Transverse colon (tissue), 4 donors: ENCODE measurements at regions not wholly inside any gene's neighbourhood (a gene's known extent, or its start where the extent isn't known, plus 50 kb on each side); places are given as distances from the start of the nearest gene placed in this dataset.

Experiments used
- DNase-seq: peaks from one replicate; pipeline ENCODE4 v3.0.0-alpha.2; 2019
- H3K27ac ChIP-seq, 4 donors: fragments of 200-600 bp; sonication (generic); 2 replicates each; pipeline ENCODE4 v1.5.1; 2016 to 2018; ENCODE audit warnings: inconsistent platforms in 4 of 4
- H3K27me3 ChIP-seq: fragments of 200-600 bp; sonication (generic); 2 replicates; pipeline ENCODE4 v1.5.1; 2017; ENCODE audit warnings: inconsistent platforms
- H3K36me3 ChIP-seq, 4 donors: fragments of 200-600 bp; sonication (generic); 2 replicates each; pipeline ENCODE4 v1.5.1; 2017 to 2019; ENCODE audit warnings: inconsistent platforms in 4 of 4
- H3K4me1 ChIP-seq, 4 donors: fragments of 200-600 bp; sonication (generic); 2 replicates each; pipeline ENCODE4 v1.5.1; 2017 to 2020; ENCODE audit warnings: inconsistent platforms in 4 of 4
- H3K4me3 ChIP-seq, 4 donors: fragments of 200-600 bp; sonication (generic); 1 replicate in 1 of 4; 2 replicates in 3 of 4; pipeline versions ENCODE4 v1.5.1 to v1.6.1; 2017 to 2019; ENCODE audit warnings: inconsistent platforms in 4 of 4
- H3K9me3 ChIP-seq, 2 donors: fragments of 200-600 bp; sonication (generic); 2 replicates each; pipeline ENCODE4 v1.5.1; 2017 to 2019; ENCODE audit warnings: inconsistent platforms in 2 of 2
- CTCF ChIP-seq, 5 experiments: fragments of 200-600 bp in 3 of 5; fragments of 450-650 bp in 2 of 5; sonication (generic) in 3 of 5; IDR thresholded peaks; 1 replicate in 2 of 5; 2 replicates in 3 of 5; pipeline ENCODE4 v1.5.1; 2016 to 2017; ENCODE audit warnings: antibody characterized with exemption in 5 of 5, inconsistent platforms in 3 of 5, mild to moderate bottlenecking in 2 of 5, moderate library complexity in 1 of 5
- EP300 ChIP-seq: sonication (generic); formaldehyde crosslinking; IDR thresholded peaks from one replicate; pipeline ENCODE4 v1.6.1; 2017; ENCODE audit warnings: antibody characterized with exemption, low read depth
- POLR2A ChIP-seq: fragments of 450-650 bp; IDR thresholded peaks from one replicate; pipeline ENCODE4 v1.6.1; 2016; ENCODE audit warnings: antibody characterized with exemption, mild to moderate bottlenecking, moderate library complexity
- POLR2AphosphoS5 ChIP-seq, 3 donors: sonication (generic); formaldehyde crosslinking; IDR thresholded peaks; one replicate each; pipeline ENCODE4 v1.6.1; 2016; ENCODE audit warnings: antibody characterized with exemption in 3 of 3
- WGBS, 2 donors: methylation state at CpG; one replicate each; pipeline ENCODE4 v1.1.5; 2018; ENCODE audit warnings: low coverage in 1 of 2; 5-methylcytosine and 5-hydroxymethylcytosine counted together
- in situ Hi-C, 4 donors: fragments of 200-750 bp; cut with MboI; loops; one replicate each; pipeline versions ENCODE4 v1.15.0 to v1.15.1; 2017; ENCODE audit warnings: low sequenced_read_pairs in 3 of 4, low pct_ligation_motif_present in 1 of 4, low pct_unique_long_range_greater_than_20kb in 1 of 4
- intact Hi-C: fragments of 100-400 bp; cut with DNase I; formaldehyde crosslinking; loops from one replicate; pipeline ENCODE4 v1.15.1; 2023; ENCODE audit warnings: low total_unique reads

DNA sequence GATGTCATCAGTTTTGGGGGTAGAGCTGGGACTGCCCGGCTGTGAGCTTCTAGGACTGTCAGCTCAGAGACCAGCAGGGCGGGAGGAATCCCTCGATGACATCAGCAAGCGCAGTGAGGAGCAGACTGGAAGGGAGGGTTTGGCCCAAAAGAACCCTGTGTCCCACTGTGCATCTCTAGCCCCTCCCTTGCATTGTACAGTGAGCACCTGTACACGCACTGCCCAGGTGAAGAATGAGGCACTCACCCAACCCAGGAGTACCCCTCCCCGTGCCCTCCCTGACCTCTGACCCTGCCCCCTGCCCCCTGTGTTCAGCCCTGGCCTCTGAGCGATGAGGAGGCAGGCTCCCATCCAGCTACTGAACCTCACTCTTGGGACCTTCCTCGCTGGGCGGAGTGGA lies 92.9 kb downstream of the HMX1 start:
- no peaks in the 10 kb centered on the region for H3K9me3 ChIP-seq
- H3K36me3 ChIP-seq, result no peaks in the 10 kb centered on the region
- peaks cover 0 to 5% (median 0%) of the 10 kb centered on the region in 4 donors for H3K4me1 ChIP-seq
- no peak overlapping the region for H3K27ac ChIP-seq
- no peak for TF ChIP-seq POLR2A
- no peak for TF ChIP-seq CTCF (IDR thresholded peaks at IDR 0.05)
- TF ChIP-seq EP300, result no peak
- TF ChIP-seq POLR2AphosphoS5 (IDR thresholded peaks at IDR 0.05), result no peak
- 72% methylated on average over 8 of the region's 9 CpGs; no CpG with 5 or more reads in 1 of the 2 donors for WGBS, 2 donors
- intact Hi-C loops (no loop called here), in situ Hi-C loops (no loop called here)
- DNase-seq, result no peak
- H3K27me3 ChIP-seq, result no peaks in the 10 kb centered on the region
- no peak overlapping the region for H3K4me3 ChIP-seq

DNA sequence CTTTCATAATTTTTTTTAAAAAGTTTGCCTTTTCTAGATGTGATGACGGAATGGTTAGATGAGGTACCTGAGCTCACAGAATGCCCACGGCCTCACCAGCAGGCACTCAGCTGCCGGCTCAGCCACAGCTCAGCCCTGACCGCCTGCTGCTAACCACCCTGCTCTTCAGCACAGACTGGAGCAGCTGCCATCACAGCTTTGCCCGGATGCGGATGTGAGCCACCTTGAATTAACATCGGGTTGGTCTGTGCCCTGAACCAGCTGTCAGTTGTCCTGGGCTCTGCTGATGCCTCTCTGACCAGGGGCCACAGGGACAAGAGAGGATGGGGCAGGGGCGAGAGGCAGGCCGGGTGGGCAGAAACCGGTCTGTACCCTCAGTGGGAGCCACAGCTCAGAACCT lies 93.3 kb downstream of the HMX1 start:
- H3K36me3 ChIP-seq, result no peaks in the 10 kb centered on the region
- intact Hi-C loops (no loop called here), in situ Hi-C loops (no loop called here)
- no peak overlapping the region for H3K27ac ChIP-seq
- H3K4me3 ChIP-seq, result no peak overlapping the region
- 43 to 59% methylated on average over 4 to 10 of the region's 10 CpGs for WGBS, 2 donors
- H3K9me3 ChIP-seq, result no peaks in the 10 kb centered on the region
- no peak for TF ChIP-seq EP300
- TF ChIP-seq CTCF (IDR thresholded peaks at IDR 0.05), result no peak
- no peak for TF ChIP-seq POLR2AphosphoS5 (IDR thresholded peaks at IDR 0.05)
- no peak for TF ChIP-seq POLR2A
- peaks cover 0 to 5% (median 0%) of the 10 kb centered on the region in 4 donors for H3K4me1 ChIP-seq
- DNase-seq, result no peak
- H3K27me3 ChIP-seq, result no peaks in the 10 kb centered on the region

GRCh38 chr4:8777320-8778196 lies 94.1 kb downstream of the HMX1 start:
- H3K9me3 ChIP-seq, result no peaks in the 10 kb centered on the region
- no peaks in the 10 kb centered on the region for H3K36me3 ChIP-seq
- peaks cover 0 to 5% (median 0%) of the 10 kb centered on the region in 4 donors for H3K4me1 ChIP-seq
- 67% methylated on average over 12 of the region's 12 CpGs; no CpG with 5 or more reads in 1 of the 2 donors for WGBS, 2 donors
- H3K27me3 ChIP-seq, result no peaks in the 10 kb centered on the region
- TF ChIP-seq CTCF (IDR thresholded peaks at IDR 0.05) (no peak), POLR2A (no peak), EP300 (no peak), POLR2AphosphoS5 (IDR thresholded peaks at IDR 0.05) (no peak)
- H3K27ac ChIP-seq, result no peak overlapping the region
- in situ Hi-C loops, result no loop called here
- intact Hi-C loops, result no loop called here
- no peak for DNase-seq
- H3K4me3 ChIP-seq, result no peak overlapping the region

DNA sequence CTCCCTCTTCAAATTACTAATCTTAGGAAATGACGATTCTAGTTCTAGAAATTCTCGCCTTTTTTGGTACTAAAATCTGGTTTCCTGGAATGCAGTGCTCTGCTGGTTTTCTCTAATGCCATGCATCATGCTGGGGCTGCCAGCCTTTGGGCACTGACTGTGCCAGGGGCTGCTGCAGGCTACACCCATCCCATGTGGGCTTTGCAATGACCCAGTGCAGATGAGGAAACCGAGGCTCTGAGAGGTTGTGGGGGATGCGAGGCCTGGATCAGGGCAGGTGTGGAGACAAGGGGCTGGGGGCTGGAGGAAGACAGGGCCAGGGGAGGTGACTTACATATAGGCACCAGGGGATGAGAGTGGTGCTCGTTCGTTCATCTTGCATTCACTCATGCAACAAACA lies 95.3 kb downstream of the HMX1 start:
- Histone ChIP-seq H3K9me3 (no peaks in the 10 kb centered on the region), H3K27ac (no peak overlapping the region), H3K4me1 (peaks cover 0 to 5% (median 0%) of the 10 kb centered on the region in 4 donors), H3K4me3 (no peak overlapping the region), H3K27me3 (no peaks in the 10 kb centered on the region), H3K36me3 (no peaks in the 10 kb centered on the region)
- intact Hi-C loops (no loop called here), in situ Hi-C loops (no loop called here)
- WGBS, 2 donors, result 84% methylated on average over 6 of the region's 6 CpGs; no CpG with 5 or more reads in 1 of the 2 donors
- no peak for DNase-seq
- TF ChIP-seq EP300 (no peak), POLR2AphosphoS5 (IDR thresholded peaks at IDR 0.05) (no peak), POLR2A (no peak), CTCF (IDR thresholded peaks at IDR 0.05) (no peak)
